HepG2 (cell line): ENCODE measurements at regions not wholly inside any gene's neighbourhood (a gene's known extent, or its start where the extent isn't known, plus 50 kb on each side); places are given as distances from the start of the nearest gene placed in this dataset.

Experiments
- ATAD3A ChIP-seq: sonication (generic); formaldehyde crosslinking; IDR thresholded peaks from 2 replicates; pipeline ENCODE4 v1.4.0; 2020; ENCODE audit warnings: missing genetic modification reagents
- CHD4 ChIP-seq: fragments of 200-600 bp; sonication (generic); IDR thresholded peaks from 2 replicates; pipeline ENCODE4 v1.7.0; 2017; ENCODE audit warnings: mild to moderate bottlenecking, low read length, borderline replicate concordance
- LRRFIP1 ChIP-seq: sonication (generic); formaldehyde crosslinking; conservative IDR thresholded peaks from 2 replicates; pipeline ENCODE4 v1.4.0; 2020; ENCODE audit warnings: missing genetic modification reagents
- MXD1 ChIP-seq: sonication (generic); formaldehyde crosslinking; IDR thresholded peaks from 2 replicates; pipeline ENCODE4 v1.4.0; 2020; ENCODE audit warnings: mild to moderate bottlenecking, missing genetic modification reagents
- PHF21A ChIP-seq: sonication (generic); formaldehyde crosslinking; IDR thresholded peaks from 2 replicates; pipeline ENCODE4 v1.5.0; 2020; ENCODE audit warnings: mild to moderate bottlenecking, missing genetic modification reagents
- SMAD3 ChIP-seq: sonication (generic); formaldehyde crosslinking; IDR thresholded peaks from 2 replicates; pipeline ENCODE4 v1.4.0; 2020; ENCODE audit warnings: missing genetic modification reagents
- SP5 ChIP-seq: IDR thresholded peaks from 2 replicates; pipeline ENCODE4 v1.6.1; 2016; ENCODE audit warnings: low read depth, borderline replicate concordance
- ZFP41 ChIP-seq: sonication (generic); formaldehyde crosslinking; IDR thresholded peaks from 2 replicates; pipeline ENCODE4 v1.4.0; 2020; ENCODE audit warnings: mild to moderate bottlenecking, missing genetic modification reagents, borderline replicate concordance
- ZNF674 ChIP-seq: sonication (generic); formaldehyde crosslinking; IDR thresholded peaks from 2 replicates; pipeline ENCODE4 v1.5.0; 2020; ENCODE audit warnings: low read depth, mild to moderate bottlenecking, missing genetic modification reagents
- TF ChIP-seq, protein P1 (sequence below): sonication (generic); formaldehyde crosslinking; IDR thresholded peaks from 2 replicates; pipeline ENCODE4 v1.5.0; 2020; ENCODE audit warnings: missing genetic modification reagents, mild to moderate bottlenecking, borderline replicate concordance
- TF ChIP-seq, protein P2 (sequence below): sonication (generic); formaldehyde crosslinking; conservative IDR thresholded peaks from 2 replicates; pipeline ENCODE4 v1.4.0; 2020; ENCODE audit warnings: missing genetic modification reagents
- TF ChIP-seq, protein P3 (sequence below): sonication (generic); formaldehyde crosslinking; IDR thresholded peaks from 2 replicates; pipeline ENCODE4 v1.4.0; 2020; ENCODE audit warnings: missing genetic modification reagents, borderline replicate concordance
- TF ChIP-seq, protein P4 (sequence below): IDR thresholded peaks from 2 replicates; pipeline ENCODE4 v1.6.1; 2018; ENCODE audit warnings: missing genetic modification reagents, mild to moderate bottlenecking, missing compliant biosample characterization
- TF ChIP-seq, protein P5 (sequence below): sonication (generic); formaldehyde crosslinking; IDR thresholded peaks from 2 replicates; pipeline ENCODE4 v1.4.0; 2020; ENCODE audit warnings: missing genetic modification reagents
- TF ChIP-seq, protein P6 (sequence below): sonication (generic); formaldehyde crosslinking; conservative IDR thresholded peaks from 2 replicates; pipeline ENCODE4 v1.8.1; 2023; ENCODE audit warnings: missing genetic modification reagents

DNA sequence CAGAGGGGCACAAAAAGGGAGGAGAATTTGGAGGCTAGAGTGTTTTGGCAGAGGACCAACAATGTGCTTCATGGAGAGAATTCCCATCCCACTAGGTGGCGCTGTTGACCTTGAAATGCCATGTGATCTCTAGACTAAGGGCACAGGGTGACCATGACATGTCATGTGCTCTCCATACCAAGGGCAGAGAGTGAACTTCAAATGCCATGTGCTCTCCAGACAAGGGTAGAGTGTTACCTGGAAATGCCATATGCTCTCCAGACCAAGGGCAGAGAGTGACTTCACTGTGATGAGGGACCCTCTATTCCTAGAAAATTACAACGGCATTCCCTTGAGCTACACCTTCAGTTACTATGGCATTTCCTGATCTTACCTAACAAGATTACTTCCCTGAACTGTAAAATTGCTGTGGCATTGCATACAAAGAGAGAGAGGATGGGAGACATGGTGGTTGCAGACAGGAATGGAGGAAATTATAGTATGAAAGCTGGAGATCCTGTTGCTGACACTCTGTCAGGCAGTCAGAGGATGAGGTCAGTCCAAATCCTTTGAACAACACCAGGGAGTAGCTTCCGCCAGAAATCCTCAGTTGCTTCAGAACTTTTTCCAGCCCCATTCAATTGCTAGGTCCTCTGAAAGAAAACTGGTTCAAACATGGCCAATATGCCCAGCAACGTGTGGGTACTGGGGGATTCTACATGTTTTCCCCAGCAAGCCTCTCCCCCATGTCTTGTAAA, 60.9 kb upstream of the ACSM6 start (continued):
- TF ChIP-seq LRRFIP1 (CRISPR knock-in tag) (no peak), ZNF674 (CRISPR knock-in tag) (no peak), SP5 (CRISPR knock-in tag) (no peak), MXD1 (CRISPR knock-in tag) (no peak), ATAD3A (CRISPR knock-in tag) (no peak), ZFP41 (CRISPR knock-in tag) (no peak), PHF21A (CRISPR knock-in tag) (no peak), CHD4 (no peak), SMAD3 (peak; percentile 46; the same call in 1 of the 2 replicates)
- TF ChIP-seq, protein P1, sequence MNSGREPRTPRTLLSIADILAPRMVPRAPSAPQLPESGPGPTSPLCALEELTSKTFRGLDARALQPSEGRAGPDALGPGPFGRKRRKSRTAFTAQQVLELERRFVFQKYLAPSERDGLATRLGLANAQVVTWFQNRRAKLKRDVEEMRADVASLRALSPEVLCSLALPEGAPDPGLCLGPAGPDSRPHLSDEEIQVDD (CRISPR knock-in tag), result no peak
- TF ChIP-seq, protein P2, sequence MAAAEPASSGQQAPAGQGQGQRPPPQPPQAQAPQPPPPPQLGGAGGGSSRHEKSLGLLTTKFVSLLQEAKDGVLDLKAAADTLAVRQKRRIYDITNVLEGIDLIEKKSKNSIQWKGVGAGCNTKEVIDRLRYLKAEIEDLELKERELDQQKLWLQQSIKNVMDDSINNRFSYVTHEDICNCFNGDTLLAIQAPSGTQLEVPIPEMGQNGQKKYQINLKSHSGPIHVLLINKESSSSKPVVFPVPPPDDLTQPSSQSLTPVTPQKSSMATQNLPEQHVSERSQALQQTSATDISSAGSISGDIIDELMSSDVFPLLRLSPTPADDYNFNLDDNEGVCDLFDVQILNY (CRISPR knock-in tag), result no peak
- TF ChIP-seq, protein P3, sequence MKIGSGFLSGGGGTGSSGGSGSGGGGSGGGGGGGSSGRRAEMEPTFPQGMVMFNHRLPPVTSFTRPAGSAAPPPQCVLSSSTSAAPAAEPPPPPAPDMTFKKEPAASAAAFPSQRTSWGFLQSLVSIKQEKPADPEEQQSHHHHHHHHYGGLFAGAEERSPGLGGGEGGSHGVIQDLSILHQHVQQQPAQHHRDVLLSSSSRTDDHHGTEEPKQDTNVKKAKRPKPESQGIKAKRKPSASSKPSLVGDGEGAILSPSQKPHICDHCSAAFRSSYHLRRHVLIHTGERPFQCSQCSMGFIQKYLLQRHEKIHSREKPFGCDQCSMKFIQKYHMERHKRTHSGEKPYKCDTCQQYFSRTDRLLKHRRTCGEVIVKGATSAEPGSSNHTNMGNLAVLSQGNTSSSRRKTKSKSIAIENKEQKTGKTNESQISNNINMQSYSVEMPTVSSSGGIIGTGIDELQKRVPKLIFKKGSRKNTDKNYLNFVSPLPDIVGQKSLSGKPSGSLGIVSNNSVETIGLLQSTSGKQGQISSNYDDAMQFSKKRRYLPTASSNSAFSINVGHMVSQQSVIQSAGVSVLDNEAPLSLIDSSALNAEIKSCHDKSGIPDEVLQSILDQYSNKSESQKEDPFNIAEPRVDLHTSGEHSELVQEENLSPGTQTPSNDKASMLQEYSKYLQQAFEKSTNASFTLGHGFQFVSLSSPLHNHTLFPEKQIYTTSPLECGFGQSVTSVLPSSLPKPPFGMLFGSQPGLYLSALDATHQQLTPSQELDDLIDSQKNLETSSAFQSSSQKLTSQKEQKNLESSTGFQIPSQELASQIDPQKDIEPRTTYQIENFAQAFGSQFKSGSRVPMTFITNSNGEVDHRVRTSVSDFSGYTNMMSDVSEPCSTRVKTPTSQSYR (CRISPR knock-in tag), result no peak
- TF ChIP-seq, protein P4, sequence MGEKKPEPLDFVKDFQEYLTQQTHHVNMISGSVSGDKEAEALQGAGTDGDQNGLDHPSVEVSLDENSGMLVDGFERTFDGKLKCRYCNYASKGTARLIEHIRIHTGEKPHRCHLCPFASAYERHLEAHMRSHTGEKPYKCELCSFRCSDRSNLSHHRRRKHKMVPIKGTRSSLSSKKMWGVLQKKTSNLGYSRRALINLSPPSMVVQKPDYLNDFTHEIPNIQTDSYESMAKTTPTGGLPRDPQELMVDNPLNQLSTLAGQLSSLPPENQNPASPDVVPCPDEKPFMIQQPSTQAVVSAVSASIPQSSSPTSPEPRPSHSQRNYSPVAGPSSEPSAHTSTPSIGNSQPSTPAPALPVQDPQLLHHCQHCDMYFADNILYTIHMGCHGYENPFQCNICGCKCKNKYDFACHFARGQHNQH, result no peak; the same call in 1 of the 2 replicates
- TF ChIP-seq, protein P5, sequence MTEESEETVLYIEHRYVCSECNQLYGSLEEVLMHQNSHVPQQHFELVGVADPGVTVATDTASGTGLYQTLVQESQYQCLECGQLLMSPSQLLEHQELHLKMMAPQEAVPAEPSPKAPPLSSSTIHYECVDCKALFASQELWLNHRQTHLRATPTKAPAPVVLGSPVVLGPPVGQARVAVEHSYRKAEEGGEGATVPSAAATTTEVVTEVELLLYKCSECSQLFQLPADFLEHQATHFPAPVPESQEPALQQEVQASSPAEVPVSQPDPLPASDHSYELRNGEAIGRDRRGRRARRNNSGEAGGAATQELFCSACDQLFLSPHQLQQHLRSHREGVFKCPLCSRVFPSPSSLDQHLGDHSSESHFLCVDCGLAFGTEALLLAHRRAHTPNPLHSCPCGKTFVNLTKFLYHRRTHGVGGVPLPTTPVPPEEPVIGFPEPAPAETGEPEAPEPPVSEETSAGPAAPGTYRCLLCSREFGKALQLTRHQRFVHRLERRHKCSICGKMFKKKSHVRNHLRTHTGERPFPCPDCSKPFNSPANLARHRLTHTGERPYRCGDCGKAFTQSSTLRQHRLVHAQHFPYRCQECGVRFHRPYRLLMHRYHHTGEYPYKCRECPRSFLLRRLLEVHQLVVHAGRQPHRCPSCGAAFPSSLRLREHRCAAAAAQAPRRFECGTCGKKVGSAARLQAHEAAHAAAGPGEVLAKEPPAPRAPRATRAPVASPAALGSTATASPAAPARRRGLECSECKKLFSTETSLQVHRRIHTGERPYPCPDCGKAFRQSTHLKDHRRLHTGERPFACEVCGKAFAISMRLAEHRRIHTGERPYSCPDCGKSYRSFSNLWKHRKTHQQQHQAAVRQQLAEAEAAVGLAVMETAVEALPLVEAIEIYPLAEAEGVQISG, result 0 out of 2 replicates have a peak, but pooled peaks have one; percentile 34
- TF ChIP-seq, protein P6, sequence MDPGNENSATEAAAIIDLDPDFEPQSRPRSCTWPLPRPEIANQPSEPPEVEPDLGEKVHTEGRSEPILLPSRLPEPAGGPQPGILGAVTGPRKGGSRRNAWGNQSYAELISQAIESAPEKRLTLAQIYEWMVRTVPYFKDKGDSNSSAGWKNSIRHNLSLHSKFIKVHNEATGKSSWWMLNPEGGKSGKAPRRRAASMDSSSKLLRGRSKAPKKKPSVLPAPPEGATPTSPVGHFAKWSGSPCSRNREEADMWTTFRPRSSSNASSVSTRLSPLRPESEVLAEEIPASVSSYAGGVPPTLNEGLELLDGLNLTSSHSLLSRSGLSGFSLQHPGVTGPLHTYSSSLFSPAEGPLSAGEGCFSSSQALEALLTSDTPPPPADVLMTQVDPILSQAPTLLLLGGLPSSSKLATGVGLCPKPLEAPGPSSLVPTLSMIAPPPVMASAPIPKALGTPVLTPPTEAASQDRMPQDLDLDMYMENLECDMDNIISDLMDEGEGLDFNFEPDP (CRISPR knock-in tag), result no peak
